ENCODE measurements at regions not wholly inside any gene's neighbourhood (a gene's known extent, or its start where the extent isn't known, plus 50 kb on each side); places are given as distances from the start of the nearest gene placed in this dataset.

GRCh38 chr17:77492446-77493237 is 351.9 kb downstream of the SEC14L1 start:
- no peak for TF ChIP-seq TCF7 (CRISPR knock-in tag; IDR thresholded peaks at IDR 0.05; ENCODE audit: low read depth)
- TF ChIP-seq, protein P1, sequence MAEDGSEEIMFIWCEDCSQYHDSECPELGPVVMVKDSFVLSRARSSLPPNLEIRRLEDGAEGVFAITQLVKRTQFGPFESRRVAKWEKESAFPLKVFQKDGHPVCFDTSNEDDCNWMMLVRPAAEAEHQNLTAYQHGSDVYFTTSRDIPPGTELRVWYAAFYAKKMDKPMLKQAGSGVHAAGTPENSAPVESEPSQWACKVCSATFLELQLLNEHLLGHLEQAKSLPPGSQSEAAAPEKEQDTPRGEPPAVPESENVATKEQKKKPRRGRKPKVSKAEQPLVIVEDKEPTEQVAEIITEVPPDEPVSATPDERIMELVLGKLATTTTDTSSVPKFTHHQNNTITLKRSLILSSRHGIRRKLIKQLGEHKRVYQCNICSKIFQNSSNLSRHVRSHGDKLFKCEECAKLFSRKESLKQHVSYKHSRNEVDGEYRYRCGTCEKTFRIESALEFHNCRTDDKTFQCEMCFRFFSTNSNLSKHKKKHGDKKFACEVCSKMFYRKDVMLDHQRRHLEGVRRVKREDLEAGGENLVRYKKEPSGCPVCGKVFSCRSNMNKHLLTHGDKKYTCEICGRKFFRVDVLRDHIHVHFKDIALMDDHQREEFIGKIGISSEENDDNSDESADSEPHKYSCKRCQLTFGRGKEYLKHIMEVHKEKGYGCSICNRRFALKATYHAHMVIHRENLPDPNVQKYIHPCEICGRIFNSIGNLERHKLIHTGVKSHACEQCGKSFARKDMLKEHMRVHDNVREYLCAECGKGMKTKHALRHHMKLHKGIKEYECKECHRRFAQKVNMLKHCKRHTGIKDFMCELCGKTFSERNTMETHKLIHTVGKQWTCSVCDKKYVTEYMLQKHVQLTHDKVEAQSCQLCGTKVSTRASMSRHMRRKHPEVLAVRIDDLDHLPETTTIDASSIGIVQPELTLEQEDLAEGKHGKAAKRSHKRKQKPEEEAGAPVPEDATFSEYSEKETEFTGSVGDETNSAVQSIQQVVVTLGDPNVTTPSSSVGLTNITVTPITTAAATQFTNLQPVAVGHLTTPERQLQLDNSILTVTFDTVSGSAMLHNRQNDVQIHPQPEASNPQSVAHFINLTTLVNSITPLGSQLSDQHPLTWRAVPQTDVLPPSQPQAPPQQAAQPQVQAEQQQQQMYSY (CRISPR knock-in tag; IDR thresholded peaks at IDR 0.05), result no peak
- TF ChIP-seq ZNF671 (CRISPR knock-in tag; IDR thresholded peaks at IDR 0.05), result no peak
- TF ChIP-seq TEAD4 (CRISPR knock-in tag; IDR thresholded peaks at IDR 0.05), result no peak
- TF ChIP-seq FOXP4 (CRISPR knock-in tag; IDR thresholded peaks at IDR 0.05), result no peak
- TF ChIP-seq, protein P2, sequence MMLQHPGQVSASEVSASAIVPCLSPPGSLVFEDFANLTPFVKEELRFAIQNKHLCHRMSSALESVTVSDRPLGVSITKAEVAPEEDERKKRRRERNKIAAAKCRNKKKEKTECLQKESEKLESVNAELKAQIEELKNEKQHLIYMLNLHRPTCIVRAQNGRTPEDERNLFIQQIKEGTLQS (CRISPR knock-in tag; conservative IDR thresholded peaks at IDR 0.05), result no peak
- TF ChIP-seq E2F4 (CRISPR knock-in tag; IDR thresholded peaks at IDR 0.05; ENCODE audit: borderline replicate concordance, low read depth), result no peak
- no peak for TF ChIP-seq NR3C1 (CRISPR knock-in tag; conservative IDR thresholded peaks at IDR 0.05; ENCODE audit: low read depth)
- TF ChIP-seq OVOL2 (CRISPR knock-in tag; IDR thresholded peaks at IDR 0.05; ENCODE audit: borderline replicate concordance), result no peak
- no peak for TF ChIP-seq HMGXB4 (CRISPR knock-in tag; IDR thresholded peaks at IDR 0.05)
- ChIA-PET POLR2A (no interaction called here), CTCF (interaction anchor here (3.4 kb wide), 1 partner anchor 62 kb away, joined by 18 read pairs; no protein-coding TSS in a partner anchor)
- Mint-ChIP-seq H3K27me3 (ENCODE audit: low read depth) (no peaks in the 10 kb centered on the region), H3K4me1 (no peaks in the 10 kb centered on the region), H3K4me3 (no peak overlapping the region), H3K27ac (peak overlapping the region; percentile 36; the same call in 1 of the 2 replicates), H3K9me3 (no peaks in the 10 kb centered on the region), H3K36me3 (peaks cover 31% of the 10 kb centered on the region)
- peak; percentile 12 for DNase-seq (ENCODE audit: low spot score)
- ATAC-seq, result no peak

DNA sequence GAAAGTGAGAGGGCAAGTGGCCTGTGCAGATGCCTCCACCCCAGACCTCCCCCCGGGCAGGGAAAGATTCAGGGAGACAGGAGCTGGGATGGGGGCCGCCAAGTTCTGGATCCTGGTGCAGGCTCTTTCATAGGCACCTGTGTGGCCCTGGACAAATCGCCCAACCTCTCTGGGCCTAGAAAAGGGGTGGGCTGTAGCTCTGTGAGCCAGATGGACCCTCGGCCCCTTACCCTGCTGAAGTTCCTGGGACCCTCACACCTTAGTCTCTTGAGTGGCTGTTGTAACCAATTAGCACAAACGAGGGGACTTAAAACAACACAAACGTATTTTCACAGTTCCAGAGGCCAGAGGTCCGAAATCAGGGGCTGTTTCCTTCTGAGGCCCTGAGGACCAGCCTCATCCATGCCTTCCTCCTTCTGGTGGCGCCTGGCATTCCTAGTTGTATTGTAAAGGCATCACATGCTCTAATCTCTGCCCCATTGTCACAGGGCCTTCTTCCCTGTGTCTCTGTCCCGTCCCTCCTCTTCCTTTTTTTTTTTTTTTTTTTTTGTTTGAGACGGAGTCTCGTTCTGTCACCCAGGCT is 352.6 kb downstream of the SEC14L1 start:
- H3K27ac Mint-ChIP-seq, result no peak overlapping the region
- no peak overlapping the region for H3K4me3 Mint-ChIP-seq
- peak; percentile 1 for DNase-seq (ENCODE audit: low spot score)
- ChIA-PET CTCF (interaction anchor here (3.4 kb wide), 1 partner anchor 63 kb away, joined by 18 read pairs; no protein-coding TSS in a partner anchor), POLR2A (no interaction called here)
- H3K36me3 Mint-ChIP-seq, result peaks cover 27% of the 10 kb centered on the region
- H3K4me1 Mint-ChIP-seq, result no peaks in the 10 kb centered on the region
- no peak for ATAC-seq
- H3K27me3 Mint-ChIP-seq (ENCODE audit: low read depth), result no peaks in the 10 kb centered on the region
- H3K9me3 Mint-ChIP-seq, result no peaks in the 10 kb centered on the region
- TF ChIP-seq ZSCAN18 (CRISPR knock-in tag; IDR thresholded peaks at IDR 0.05), result no peak
- TF ChIP-seq, protein P3, sequence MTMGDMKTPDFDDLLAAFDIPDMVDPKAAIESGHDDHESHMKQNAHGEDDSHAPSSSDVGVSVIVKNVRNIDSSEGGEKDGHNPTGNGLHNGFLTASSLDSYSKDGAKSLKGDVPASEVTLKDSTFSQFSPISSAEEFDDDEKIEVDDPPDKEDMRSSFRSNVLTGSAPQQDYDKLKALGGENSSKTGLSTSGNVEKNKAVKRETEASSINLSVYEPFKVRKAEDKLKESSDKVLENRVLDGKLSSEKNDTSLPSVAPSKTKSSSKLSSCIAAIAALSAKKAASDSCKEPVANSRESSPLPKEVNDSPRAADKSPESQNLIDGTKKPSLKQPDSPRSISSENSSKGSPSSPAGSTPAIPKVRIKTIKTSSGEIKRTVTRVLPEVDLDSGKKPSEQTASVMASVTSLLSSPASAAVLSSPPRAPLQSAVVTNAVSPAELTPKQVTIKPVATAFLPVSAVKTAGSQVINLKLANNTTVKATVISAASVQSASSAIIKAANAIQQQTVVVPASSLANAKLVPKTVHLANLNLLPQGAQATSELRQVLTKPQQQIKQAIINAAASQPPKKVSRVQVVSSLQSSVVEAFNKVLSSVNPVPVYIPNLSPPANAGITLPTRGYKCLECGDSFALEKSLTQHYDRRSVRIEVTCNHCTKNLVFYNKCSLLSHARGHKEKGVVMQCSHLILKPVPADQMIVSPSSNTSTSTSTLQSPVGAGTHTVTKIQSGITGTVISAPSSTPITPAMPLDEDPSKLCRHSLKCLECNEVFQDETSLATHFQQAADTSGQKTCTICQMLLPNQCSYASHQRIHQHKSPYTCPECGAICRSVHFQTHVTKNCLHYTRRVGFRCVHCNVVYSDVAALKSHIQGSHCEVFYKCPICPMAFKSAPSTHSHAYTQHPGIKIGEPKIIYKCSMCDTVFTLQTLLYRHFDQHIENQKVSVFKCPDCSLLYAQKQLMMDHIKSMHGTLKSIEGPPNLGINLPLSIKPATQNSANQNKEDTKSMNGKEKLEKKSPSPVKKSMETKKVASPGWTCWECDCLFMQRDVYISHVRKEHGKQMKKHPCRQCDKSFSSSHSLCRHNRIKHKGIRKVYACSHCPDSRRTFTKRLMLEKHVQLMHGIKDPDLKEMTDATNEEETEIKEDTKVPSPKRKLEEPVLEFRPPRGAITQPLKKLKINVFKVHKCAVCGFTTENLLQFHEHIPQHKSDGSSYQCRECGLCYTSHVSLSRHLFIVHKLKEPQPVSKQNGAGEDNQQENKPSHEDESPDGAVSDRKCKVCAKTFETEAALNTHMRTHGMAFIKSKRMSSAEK (CRISPR knock-in tag; IDR thresholded peaks at IDR 0.05; ENCODE audit: borderline replicate concordance), result no peak
- TF ChIP-seq FOXK1 (CRISPR knock-in tag; IDR thresholded peaks at IDR 0.05), result no peak
- TF ChIP-seq MXD4 (CRISPR knock-in tag; IDR thresholded peaks at IDR 0.05; ENCODE audit: borderline replicate concordance), result no peak
- TF ChIP-seq ZNF263 (CRISPR knock-in tag; IDR thresholded peaks at IDR 0.05; ENCODE audit: low read depth), result no peak
- no peak for TF ChIP-seq CREM (CRISPR knock-in tag; IDR thresholded peaks at IDR 0.05)
- no peak for TF ChIP-seq SP1 (CRISPR knock-in tag; conservative IDR thresholded peaks at IDR 0.05)

Data from WTC11 (cell line).